Occipital lobe (tissue), 1 donor: ENCODE measurements at regions not wholly inside any gene's neighbourhood (a gene's known extent, or its start where the extent isn't known, plus 50 kb on each side); places are given as distances from the start of the nearest gene placed in this dataset.
"Not testable (repeated sequence)": the region's sequence is repeated elsewhere in the genome, so short reads cannot be mapped to it uniquely, and the experiment has no call there.

Source experiments
- DNase-seq: peaks from one replicate; lab custom pipeline; 2025; lab: John Stamatoyannopoulos, UW

- DNase-seq = no peak
Observed at GRCh38 chr4:79850626-79851025, 222.4 kb downstream of the ANTXR2 start.

GRCh38 chr4:79848329-79848728 lies 224.7 kb downstream of the ANTXR2 start:
- DNase-seq = no peak

- no peak for DNase-seq
Observed at GRCh38 chr4:79847411-79847810, 225.6 kb downstream of the ANTXR2 start.

- no peak for DNase-seq
Observed at GRCh38 chr4:79842162-79842561, 230.9 kb downstream of the ANTXR2 start.

- no peak for DNase-seq
Observed at GRCh38 chr4:79833857-79834256, 239.2 kb downstream of the ANTXR2 start.

- no peak for DNase-seq
Observed at GRCh38 chr4:79831701-79832514, 241.1 kb downstream of the ANTXR2 start.

GRCh38 chr4:79831119-79831528 lies 241.9 kb downstream of the ANTXR2 start:
- DNase-seq = no peak

GRCh38 chr4:79827283-79827682 lies 245.7 kb downstream of the ANTXR2 start:
- DNase-seq = no peak

- DNase-seq = no peak
Observed at GRCh38 chr4:79823148-79823763, 249.8 kb downstream of the ANTXR2 start.

- DNase-seq = no peak
Observed at GRCh38 chr4:79820427-79820826, 252.6 kb downstream of the ANTXR2 start.

GRCh38 chr4:79807933-79808332 lies 265.1 kb downstream of the ANTXR2 start:
- not testable (repeated sequence) for DNase-seq

GRCh38 chr4:79798047-79798446 lies 275.0 kb downstream of the ANTXR2 start:
- no peak for DNase-seq

- no peak for DNase-seq
Observed at GRCh38 chr4:79796948-79797347, 276.1 kb downstream of the ANTXR2 start.

- no peak for DNase-seq
Observed at GRCh38 chr4:79788884-79789283, 284.1 kb downstream of the ANTXR2 start.

GRCh38 chr4:79780129-79780528 lies 292.9 kb downstream of the ANTXR2 start:
- no peak for DNase-seq

- no peak for DNase-seq
Observed at GRCh38 chr4:79772510-79772909, 300.5 kb downstream of the ANTXR2 start.

- no peak for DNase-seq
Observed at GRCh38 chr4:79764120-79764519, 308.9 kb downstream of the ANTXR2 start.

GRCh38 chr4:79763486-79764075 lies 309.4 kb downstream of the ANTXR2 start:
- DNase-seq = no peak

- no peak for DNase-seq
Observed at GRCh38 chr4:79759793-79760192, 313.2 kb downstream of the ANTXR2 start.

GRCh38 chr4:79757600-79757999 lies 315.4 kb downstream of the ANTXR2 start:
- DNase-seq = no peak

- DNase-seq = no peak
Observed at GRCh38 chr4:79756140-79756895, 316.7 kb downstream of the ANTXR2 start.

GRCh38 chr4:79748835-79749234 lies 324.2 kb downstream of the ANTXR2 start:
- no peak for DNase-seq
